ENCODE measurements at regions not wholly inside any gene's neighbourhood (a gene's known extent, or its start where the extent isn't known, plus 50 kb on each side); places are given as distances from the start of the nearest gene placed in this dataset.

DNA sequence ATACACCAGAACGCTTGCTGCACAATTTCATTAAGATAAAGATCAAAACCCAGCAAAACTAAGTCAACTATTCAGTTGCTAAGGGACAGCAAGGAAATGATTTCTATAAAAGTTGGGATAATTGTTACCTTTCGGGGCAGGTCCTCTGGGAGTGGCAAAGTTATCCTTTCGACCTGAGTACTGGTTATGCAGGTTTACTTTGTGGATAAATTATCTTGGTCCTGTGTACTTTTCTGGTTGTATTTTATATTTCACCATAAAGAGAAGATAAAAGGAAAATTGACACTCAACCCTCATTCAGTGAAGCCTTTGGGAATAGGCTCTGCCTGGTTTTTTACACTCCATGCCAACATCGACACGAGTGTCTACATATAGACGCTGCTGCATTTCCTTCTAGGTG lies 146.5 kb downstream of the SYK start:
- no peak for DNase-seq (ENCODE audit: low spot score)

DNA sequence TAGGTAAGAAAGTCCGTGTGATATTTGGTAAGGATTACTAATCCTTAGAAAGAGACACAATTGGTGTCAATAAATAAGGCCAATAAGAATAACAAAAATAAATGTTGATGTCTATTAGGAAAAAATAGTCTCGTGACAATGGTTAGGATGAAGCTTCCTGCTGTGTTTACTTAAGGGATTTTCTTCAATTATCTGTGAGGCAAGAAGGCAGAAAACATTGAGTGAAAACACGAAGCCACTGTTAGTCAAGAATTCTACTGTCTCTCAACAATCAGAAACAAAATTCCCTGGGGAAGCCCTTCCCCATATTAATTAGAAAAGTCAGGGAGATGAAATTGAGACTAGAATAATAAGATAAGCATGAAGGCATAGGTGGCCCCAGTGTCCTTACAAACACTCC lies 149.0 kb downstream of the SYK start:
- DNase-seq (ENCODE audit: low spot score) = no peak

GRCh38 chr9:90953200-90953599 lies 151.6 kb downstream of the SYK start:
- no peak for DNase-seq (ENCODE audit: low spot score)

GRCh38 chr9:90953805-90954204 lies 152.2 kb downstream of the SYK start:
- DNase-seq (ENCODE audit: low spot score) = no peak

GRCh38 chr9:90956026-90956810 lies 154.6 kb downstream of the SYK start:
- no peak for DNase-seq (ENCODE audit: low spot score)

DNA sequence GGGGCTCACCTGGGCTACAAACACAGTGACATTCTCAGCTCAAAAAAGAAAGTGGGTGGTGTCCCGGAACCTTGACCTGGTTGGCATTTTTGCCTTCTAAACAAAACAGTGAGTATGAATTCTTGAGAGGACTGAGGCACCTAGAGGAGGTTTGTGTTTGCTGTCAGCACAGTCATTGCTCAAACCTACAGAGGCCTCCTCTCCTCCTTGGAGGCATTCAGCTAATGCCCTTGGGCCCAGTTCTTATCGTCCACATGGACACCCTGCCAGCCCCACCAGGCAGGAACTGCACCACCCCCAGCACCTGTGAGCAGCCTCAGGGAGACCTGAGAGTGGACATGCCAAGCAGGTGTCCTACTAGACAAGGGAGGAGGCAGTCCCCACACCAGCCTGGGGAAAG lies 156.7 kb downstream of the SYK start:
- no peak for DNase-seq (ENCODE audit: low spot score)

DNA sequence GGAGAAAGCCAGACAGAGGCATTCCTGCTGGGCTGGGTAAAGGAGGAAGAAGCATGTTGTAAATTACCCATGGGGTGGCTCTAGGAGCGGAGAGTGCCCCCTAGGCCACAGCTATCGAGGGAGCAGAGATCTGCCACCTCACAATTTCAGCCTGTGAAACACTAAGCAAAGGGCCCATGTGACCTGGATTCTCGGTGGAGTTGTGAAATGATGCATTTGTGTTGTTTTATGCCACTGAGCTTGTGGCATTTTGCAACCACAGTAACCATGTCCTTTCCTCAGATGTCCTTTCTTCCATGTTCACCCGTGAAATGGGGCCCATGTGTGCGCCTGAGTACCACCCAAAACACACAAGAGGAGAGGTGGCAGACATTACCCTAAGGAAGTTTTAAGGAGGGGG lies 159.3 kb downstream of the SYK start:
- no peak for DNase-seq (ENCODE audit: low spot score)

- DNase-seq (ENCODE audit: low spot score) = no peak
These were observed 159.8 kb downstream of the SYK start for GRCh38 chr9:90961375-90961774.

GRCh38 chr9:90964101-90965020 lies 162.7 kb downstream of the SYK start:
- peak; percentile 38 for DNase-seq (ENCODE audit: low spot score)

DNA sequence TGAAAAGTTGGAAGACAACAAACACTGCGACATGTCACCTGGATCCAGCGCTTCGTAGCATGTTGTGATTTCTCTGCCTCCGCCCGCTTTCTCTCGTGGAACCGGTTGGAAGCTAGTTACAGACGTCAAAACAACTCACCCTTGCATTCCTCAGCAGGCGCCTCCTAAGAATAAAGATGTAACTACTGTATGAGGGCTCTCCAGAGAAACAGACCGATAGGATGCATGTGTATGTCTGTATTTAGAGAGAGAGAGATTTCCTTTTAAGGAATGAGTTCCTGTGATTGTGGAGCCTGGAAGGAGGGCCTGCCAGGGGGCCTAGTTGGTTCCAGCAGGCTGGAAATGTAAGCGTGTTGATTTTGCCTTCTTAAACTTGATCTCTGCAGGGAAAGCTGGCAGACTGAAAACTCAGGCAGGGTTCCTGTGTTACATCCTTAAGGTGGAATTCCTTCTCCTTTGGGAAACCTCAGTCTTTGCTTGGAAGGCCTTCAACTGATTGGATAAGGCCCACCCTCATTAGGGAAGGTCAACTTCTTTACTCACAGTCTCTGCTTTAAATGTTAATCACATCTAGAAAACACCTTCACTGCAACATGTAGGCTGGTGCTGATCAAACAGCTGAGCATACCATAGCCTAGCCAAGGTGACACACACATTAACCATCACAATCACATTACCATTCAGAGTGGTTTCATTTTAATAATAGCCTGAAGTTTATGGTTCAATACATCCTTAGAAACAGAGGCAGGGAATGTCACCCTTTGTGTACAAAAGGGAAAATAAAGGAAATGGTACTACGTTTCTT lies 163.8 kb downstream of the SYK start:
- no peak for DNase-seq (ENCODE audit: low spot score)

DNA sequence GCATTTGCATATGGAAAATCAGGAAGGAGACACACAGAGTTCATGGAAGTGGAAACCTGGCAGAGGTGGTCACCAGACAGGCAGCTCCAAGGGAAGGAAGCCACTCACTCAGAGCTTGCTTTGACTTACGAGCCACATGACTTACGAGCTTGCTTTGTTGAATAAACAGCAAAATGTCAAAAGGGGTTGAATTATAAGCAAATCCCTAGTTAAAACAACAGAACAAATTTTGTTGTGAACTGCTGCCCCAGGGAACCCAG lies 164.3 kb downstream of the SYK start:
- no peak for DNase-seq (ENCODE audit: low spot score)

- DNase-seq (ENCODE audit: low spot score) = no peak
These were observed 165.0 kb downstream of the SYK start for GRCh38 chr9:90966480-90967144.

GRCh38 chr9:90967145-90967538 lies 165.5 kb downstream of the SYK start:
- no peak for DNase-seq (ENCODE audit: low spot score)

- no peak for DNase-seq (ENCODE audit: low spot score)
These were observed 167.5 kb downstream of the SYK start for GRCh38 chr9:90969021-90969675.

- no peak for DNase-seq (ENCODE audit: low spot score)
These were observed 169.0 kb downstream of the SYK start for GRCh38 chr9:90970608-90971007.

- DNase-seq (ENCODE audit: low spot score) = no peak
These were observed 170.4 kb downstream of the SYK start for GRCh38 chr9:90972057-90972456.

DNA sequence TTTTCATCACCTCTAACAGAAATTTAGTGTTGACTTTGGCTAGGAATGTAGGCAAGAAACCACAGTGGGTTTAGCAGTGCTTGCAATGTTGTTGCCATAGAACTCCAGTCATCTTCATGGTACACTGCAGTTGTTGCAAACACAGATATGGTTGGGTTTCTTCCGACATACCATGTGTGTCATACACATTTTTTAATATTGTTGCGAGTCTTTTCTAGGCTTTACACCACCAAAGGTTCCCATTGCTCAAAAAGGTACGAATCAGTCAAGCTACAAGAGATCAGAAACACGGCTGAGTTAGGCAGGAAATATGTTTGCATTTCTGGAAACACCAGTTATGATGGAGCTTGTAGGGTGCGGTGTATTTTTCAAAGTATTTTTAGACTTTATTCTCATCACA lies 172.4 kb downstream of the SYK start:
- DNase-seq (ENCODE audit: low spot score) = no peak

- DNase-seq (ENCODE audit: low spot score) = no peak
These were observed 173.1 kb downstream of the SYK start for GRCh38 chr9:90974643-90975245.

DNA sequence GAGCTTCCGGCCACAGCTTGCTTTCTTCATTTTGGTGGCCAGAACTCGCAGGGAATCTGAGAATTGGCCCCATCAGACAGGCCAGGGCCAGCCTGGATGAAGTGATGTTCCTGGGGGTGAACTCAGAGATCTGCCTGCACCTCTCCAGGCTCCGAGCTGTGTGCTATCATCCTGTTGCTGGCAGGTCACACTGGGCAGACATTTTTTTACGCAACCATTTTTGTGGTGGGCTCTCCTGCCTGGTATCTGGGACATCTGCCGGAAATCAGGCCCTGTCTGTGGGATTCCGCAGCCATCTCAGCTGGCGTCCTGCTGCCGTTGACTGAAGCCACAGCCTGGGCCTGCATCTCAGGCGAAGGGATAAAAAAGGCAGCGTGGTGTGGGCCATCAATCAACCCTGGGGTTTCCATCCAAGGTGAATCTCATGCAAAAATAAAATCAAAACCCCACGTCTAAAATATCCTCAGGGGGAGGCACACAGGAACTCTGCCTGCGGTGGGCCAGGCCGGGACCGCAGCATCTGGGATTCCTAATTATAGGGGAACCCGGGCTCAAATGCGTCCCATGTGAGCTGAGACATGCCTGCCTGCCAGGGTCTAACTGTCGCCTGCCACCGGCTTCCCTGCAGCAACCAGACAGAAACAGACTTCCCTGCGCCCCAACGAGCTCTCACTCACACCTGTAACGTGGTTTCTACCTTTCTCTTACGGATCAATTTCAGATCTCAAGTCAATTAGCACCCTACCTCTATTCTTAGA lies 174.3 kb downstream of the SYK start:
- no peak for DNase-seq (ENCODE audit: low spot score)

DNA sequence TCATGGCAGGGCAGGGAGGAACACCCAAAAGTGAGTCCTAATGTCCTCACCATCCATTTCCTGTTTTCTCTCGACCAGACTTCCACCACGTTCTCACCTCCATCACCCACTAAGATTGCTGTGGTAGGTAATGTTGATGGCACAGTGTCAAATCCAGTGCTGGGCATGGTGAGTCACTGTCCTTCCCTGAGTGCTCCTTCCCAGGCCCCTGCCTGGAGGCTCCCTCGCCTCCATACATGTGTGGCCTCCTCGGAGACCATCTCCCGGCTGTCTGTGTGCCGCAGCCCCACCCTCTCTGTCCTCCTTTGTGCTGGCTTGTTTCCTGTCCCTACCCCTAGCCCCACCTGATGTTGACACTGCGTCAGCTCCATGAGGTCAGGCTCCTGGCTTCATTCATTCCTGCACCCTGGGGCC lies 177.5 kb downstream of the SYK start:
- DNase-seq (ENCODE audit: low spot score) = no peak

Data from HuH-7.5 (cell line).